Endothelial cell of hepatic sinusoid (primary cell): ENCODE measurements at regions not wholly inside any gene's neighbourhood (a gene's known extent, or its start where the extent isn't known, plus 50 kb on each side); places are given as distances from the start of the nearest gene placed in this dataset.
"Not testable (repeated sequence)": the region's sequence is repeated elsewhere in the genome, so short reads cannot be mapped to it uniquely, and the experiment has no call there.

Source experiments
- in situ Hi-C: cut with HindIII; loops from 2 replicates; pipeline ENCODE4 v1.10.0; 2017; ENCODE audit warnings: low sequenced_read_pairs

- in situ Hi-C loops = not testable (repeated sequence)
These were observed 51.9 kb upstream of the MFGE8 start for GRCh38 chr15:88965097-88965496.

GRCh38 chr15:88970232-88970631 lies 57.1 kb upstream of the MFGE8 start:
- in situ Hi-C loops = no loop called here

- in situ Hi-C loops = no loop called here
These were observed 61.2 kb upstream of the MFGE8 start for GRCh38 chr15:88974392-88974791.

GRCh38 chr15:88975891-88976290 lies 62.7 kb upstream of the MFGE8 start:
- in situ Hi-C loops = no loop called here

GRCh38 chr15:88976656-88977055 lies 63.5 kb upstream of the MFGE8 start:
- in situ Hi-C loops = no loop called here

GRCh38 chr15:88979674-88980073 lies 66.5 kb upstream of the MFGE8 start:
- in situ Hi-C loops = no loop called here

- in situ Hi-C loops = no loop called here
These were observed 67.3 kb upstream of the MFGE8 start for GRCh38 chr15:88980498-88980897.

GRCh38 chr15:88981244-88982215 lies 68.4 kb upstream of the MFGE8 start:
- in situ Hi-C loops = no loop called here

GRCh38 chr15:88982304-88982945 lies 69.2 kb upstream of the MFGE8 start:
- in situ Hi-C loops = no loop called here

- in situ Hi-C loops = no loop called here
These were observed 69.8 kb upstream of the MFGE8 start for GRCh38 chr15:88982946-88983342.

- in situ Hi-C loops = no loop called here
These were observed 70.8 kb upstream of the MFGE8 start for GRCh38 chr15:88983861-88984429.

- in situ Hi-C loops = no loop called here
These were observed 72.6 kb upstream of the MFGE8 start for GRCh38 chr15:88985547-88986393.

- in situ Hi-C loops = no loop called here
These were observed 73.9 kb upstream of the MFGE8 start for GRCh38 chr15:88986949-88987590.

GRCh38 chr15:88987591-88987933 lies 74.4 kb upstream of the MFGE8 start:
- in situ Hi-C loops = no loop called here

GRCh38 chr15:88987934-88988671 lies 74.9 kb upstream of the MFGE8 start:
- in situ Hi-C loops = no loop called here

- in situ Hi-C loops = no loop called here
These were observed 76.4 kb upstream of the MFGE8 start for GRCh38 chr15:88989578-88989977.

- in situ Hi-C loops = no loop called here
These were observed 77.1 kb upstream of the MFGE8 start for GRCh38 chr15:88990185-88990679.

- in situ Hi-C loops = no loop called here
These were observed 79.0 kb upstream of the MFGE8 start for GRCh38 chr15:88992216-88992615.

- in situ Hi-C loops = no loop called here
These were observed 79.8 kb upstream of the MFGE8 start for GRCh38 chr15:88992912-88993376.

GRCh38 chr15:88993662-88994061 lies 80.5 kb upstream of the MFGE8 start:
- in situ Hi-C loops = no loop called here
